BLaER1 treated with 17β-estradiol and CSF1 and Interleukin-3, amounts not matched to agents 10 nM and 100 nM (cell line): ENCODE measurements at regions not wholly inside any gene's neighbourhood (a gene's known extent, or its start where the extent isn't known, plus 50 kb on each side); places are given as distances from the start of the nearest gene placed in this dataset.

ENCODE experiments used
- H3K27ac ChIP-seq, 11 experiments: shearing (Covaris generic); formaldehyde crosslinking; 2 replicates each; pipeline ENCODE4 v1.8.1; 2022
- H3K27me3 ChIP-seq, 11 experiments: shearing (Covaris generic); formaldehyde crosslinking; 2 replicates each; pipeline ENCODE4 v1.8.1; 2022
- H3K36me3 ChIP-seq, 11 experiments: shearing (Covaris generic); formaldehyde crosslinking; 2 replicates each; pipeline ENCODE4 v1.8.1; 2022
- H3K4me1 ChIP-seq, 10 experiments: shearing (Covaris generic); formaldehyde crosslinking; 2 replicates each; pipeline ENCODE4 v1.8.1; 2022
- H3K4me2 ChIP-seq, 11 experiments: shearing (Covaris generic); formaldehyde crosslinking; 2 replicates each; pipeline ENCODE4 v1.8.1; 2022
- H3K4me3 ChIP-seq, 10 experiments: shearing (Covaris generic); formaldehyde crosslinking; 2 replicates each; pipeline ENCODE4 v1.8.1; 2022
- H3K9ac ChIP-seq, 11 experiments: shearing (Covaris generic); formaldehyde crosslinking; 2 replicates each; pipeline ENCODE4 v1.8.1; 2022
- H3K9me3 ChIP-seq, 11 experiments: shearing (Covaris generic); formaldehyde crosslinking; replicated peaks in 1 of 11; 2 replicates each; pipeline ENCODE4 v1.8.1; 2022
- H4K20me1 ChIP-seq, 11 experiments: shearing (Covaris generic); formaldehyde crosslinking; 2 replicates each; pipeline ENCODE4 v1.8.1; 2022
- Cebpa-rat ChIP-seq, 11 experiments: shearing (Covaris generic); IDR thresholded peaks; 2 replicates each; pipeline ENCODE4 v1.8.1; 2022

- peak overlapping the region in 4 of 11 experiments; percentile 48 to 81 (median 74); a peak in 7 of 22 replicates for H3K27ac ChIP-seq
- peaks cover 0 to 54% (median 0%) of the 10 kb centered on the region in 10 experiments; a peak in 6 of 20 replicates for H3K4me1 ChIP-seq
- H3K9me3 ChIP-seq, result peaks cover 0 to 6% (median 0%) of the 10 kb centered on the region in 11 experiments; a peak in 2 of 22 replicates
- no peaks in the 10 kb centered on the region for H3K27me3 ChIP-seq
- no peak for TF ChIP-seq Cebpa-rat (IDR thresholded peaks at IDR 0.05)
- peak overlapping the region in 2 of 11 experiments; percentile 40 to 48; a peak in 4 of 22 replicates for H3K9ac ChIP-seq
- H3K36me3 ChIP-seq, result no peaks in the 10 kb centered on the region
- H4K20me1 ChIP-seq, result no peaks in the 10 kb centered on the region
- H3K4me3 ChIP-seq, result no peak overlapping the region
- H3K4me2 ChIP-seq, result peak overlapping the region in 3 of 11 experiments; percentile 5 to 59 (median 57); a peak in 4 of 22 replicates
These were observed 152.0 kb downstream of the GASK1B start for GRCh38 chr4:158020734-158021346.

GRCh38 chr4:158020176-158020575 lies 152.6 kb downstream of the GASK1B start:
- Histone ChIP-seq H3K36me3 (no peaks in the 10 kb centered on the region), H3K9me3 (peaks cover 0 to 6% (median 0%) of the 10 kb centered on the region in 11 experiments; a peak in 1 of 22 replicates), H3K4me2 (peak overlapping the region in 3 of 11 experiments; percentile 5 to 59 (median 57); a peak in 4 of 22 replicates), H3K27ac (peak overlapping the region in 4 of 11 experiments; percentile 48 to 81 (median 74); a peak in 7 of 22 replicates), H3K4me3 (no peak overlapping the region), H3K4me1 (peaks cover 0 to 52% (median 0%) of the 10 kb centered on the region in 10 experiments; a peak in 6 of 20 replicates), H3K27me3 (no peaks in the 10 kb centered on the region), H4K20me1 (no peaks in the 10 kb centered on the region), H3K9ac (peak overlapping the region in 2 of 11 experiments; percentile 40 to 48; a peak in 5 of 22 replicates)
- TF ChIP-seq Cebpa-rat (IDR thresholded peaks at IDR 0.05), result no peak

DNA sequence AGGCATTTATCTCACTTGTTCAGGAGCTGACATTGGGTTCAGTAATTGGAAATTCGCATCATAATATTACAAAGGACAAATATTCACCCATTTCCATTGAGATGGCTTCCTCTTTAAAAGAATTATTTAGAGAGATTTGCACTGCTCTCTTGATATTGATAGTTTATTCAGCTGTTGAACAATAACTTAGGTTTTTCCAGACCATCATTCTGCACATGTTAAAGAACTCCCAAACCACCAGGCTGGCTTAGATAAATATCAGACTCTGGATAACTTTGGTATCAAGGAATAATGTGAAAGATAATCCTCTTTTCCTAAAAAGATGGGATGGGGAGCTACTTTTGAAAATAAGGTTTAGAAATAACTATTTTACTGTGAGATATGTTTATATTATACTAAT lies 154.0 kb downstream of the GASK1B start:
- Histone ChIP-seq H3K9me3 (peaks cover 0 to 6% (median 0%) of the 10 kb centered on the region in 11 experiments; a peak in 1 of 22 replicates), H3K4me3 (no peak overlapping the region), H4K20me1 (no peaks in the 10 kb centered on the region), H3K9ac (no peak overlapping the region), H3K4me1 (peaks cover 0 to 59% (median 0%) of the 10 kb centered on the region in 10 experiments; a peak in 6 of 20 replicates), H3K27ac (peak overlapping the region in 4 of 11 experiments; percentile 21 to 54 (median 49); a peak in 5 of 22 replicates), H3K27me3 (no peaks in the 10 kb centered on the region), H3K36me3 (no peaks in the 10 kb centered on the region), H3K4me2 (peak overlapping the region in 2 of 11 experiments; percentile 34 to 55; a peak in 4 of 22 replicates)
- no peak for TF ChIP-seq Cebpa-rat (IDR thresholded peaks at IDR 0.05)

DNA sequence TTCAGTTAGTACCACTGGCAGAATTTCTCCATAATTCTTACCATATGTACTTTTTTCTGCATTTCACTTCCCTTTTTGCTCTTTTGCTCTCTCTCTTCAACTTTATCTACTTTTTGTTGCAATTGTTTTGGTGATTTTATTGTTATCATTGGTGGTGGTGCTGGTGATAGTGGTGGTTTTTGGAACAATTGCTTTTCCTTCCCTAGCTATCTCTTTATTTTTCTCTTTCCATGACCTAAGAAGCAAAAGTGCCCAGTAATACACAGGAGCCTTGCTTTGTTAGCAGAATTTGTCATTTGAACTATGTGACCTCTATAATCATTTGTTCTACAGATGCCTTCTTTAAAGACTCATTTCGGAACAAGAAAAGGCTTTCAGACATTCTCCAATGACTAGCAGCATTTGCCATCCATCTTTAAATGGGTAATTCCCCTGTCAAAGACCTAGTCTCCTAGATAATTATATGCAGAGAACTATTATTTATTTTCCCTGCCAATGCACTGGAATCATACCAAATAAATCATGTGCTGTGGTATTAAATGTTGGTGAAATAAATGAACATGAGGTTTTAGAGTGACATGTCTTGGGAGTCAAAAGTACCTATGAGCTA lies 154.5 kb downstream of the GASK1B start:
- Histone ChIP-seq H3K9me3 (peaks cover 0 to 6% (median 0%) of the 10 kb centered on the region in 11 experiments; a peak in 1 of 22 replicates), H4K20me1 (no peaks in the 10 kb centered on the region), H3K36me3 (no peaks in the 10 kb centered on the region), H3K4me2 (peak overlapping the region in 2 of 11 experiments; percentile 34 to 55; a peak in 4 of 22 replicates), H3K4me1 (peaks cover 0 to 65% (median 0%) of the 10 kb centered on the region in 10 experiments; a peak in 6 of 20 replicates), H3K27me3 (no peaks in the 10 kb centered on the region), H3K4me3 (no peak overlapping the region), H3K27ac (peak overlapping the region in 5 of 11 experiments; percentile 15 to 54 (median 47); a peak in 6 of 22 replicates), H3K9ac (no peak overlapping the region)
- TF ChIP-seq Cebpa-rat (IDR thresholded peaks at IDR 0.05), result no peak

GRCh38 chr4:158016511-158016910 lies 156.3 kb downstream of the GASK1B start:
- Histone ChIP-seq H4K20me1 (no peaks in the 10 kb centered on the region), H3K4me3 (no peak overlapping the region), H3K9ac (no peak overlapping the region), H3K36me3 (no peaks in the 10 kb centered on the region), H3K9me3 (peaks cover 0 to 6% (median 0%) of the 10 kb centered on the region in 11 experiments; a peak in 1 of 22 replicates), H3K4me1 (peaks cover 0 to 80% (median 0%) of the 10 kb centered on the region in 10 experiments; a peak in 6 of 20 replicates), H3K4me2 (no peak overlapping the region), H3K27ac (peak overlapping the region in 1 of 11 experiments; percentile 45; a peak in 2 of 22 replicates), H3K27me3 (no peaks in the 10 kb centered on the region)
- TF ChIP-seq Cebpa-rat (IDR thresholded peaks at IDR 0.05), result no peak

DNA sequence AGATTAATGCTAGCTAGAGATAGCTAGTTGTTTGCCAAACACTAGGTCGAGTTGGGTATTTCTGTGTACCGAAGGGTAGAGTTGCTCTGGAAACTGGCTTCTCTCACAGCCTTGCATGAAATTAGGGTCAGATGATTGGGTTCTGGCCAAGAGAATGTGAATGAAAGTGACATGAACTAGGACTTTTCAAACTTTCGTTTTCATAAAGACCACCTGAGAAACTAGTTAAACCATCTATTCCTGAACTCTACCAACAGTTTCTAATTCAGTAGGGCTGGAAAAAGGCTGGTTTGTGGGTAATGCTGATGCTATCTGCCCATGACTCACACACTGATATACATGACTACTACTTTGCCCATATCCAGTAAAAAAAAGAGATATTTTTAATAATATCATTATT lies 157.6 kb downstream of the GASK1B start:
- Histone ChIP-seq H3K27ac (peak overlapping the region in 2 of 11 experiments; percentile 1 to 17; a peak in 1 of 22 replicates), H3K4me1 (peaks cover 0 to 69% (median 0%) of the 10 kb centered on the region in 10 experiments; a peak in 6 of 20 replicates), H4K20me1 (no peaks in the 10 kb centered on the region), H3K9ac (no peak overlapping the region), H3K27me3 (no peaks in the 10 kb centered on the region), H3K9me3 (peaks cover 0 to 6% (median 0%) of the 10 kb centered on the region in 11 experiments; a peak in 1 of 22 replicates), H3K36me3 (no peaks in the 10 kb centered on the region), H3K4me3 (no peak overlapping the region), H3K4me2 (peak overlapping the region in 2 of 11 experiments; percentile 27 to 33; a peak in 3 of 22 replicates)
- TF ChIP-seq Cebpa-rat (IDR thresholded peaks at IDR 0.05), result no peak

DNA sequence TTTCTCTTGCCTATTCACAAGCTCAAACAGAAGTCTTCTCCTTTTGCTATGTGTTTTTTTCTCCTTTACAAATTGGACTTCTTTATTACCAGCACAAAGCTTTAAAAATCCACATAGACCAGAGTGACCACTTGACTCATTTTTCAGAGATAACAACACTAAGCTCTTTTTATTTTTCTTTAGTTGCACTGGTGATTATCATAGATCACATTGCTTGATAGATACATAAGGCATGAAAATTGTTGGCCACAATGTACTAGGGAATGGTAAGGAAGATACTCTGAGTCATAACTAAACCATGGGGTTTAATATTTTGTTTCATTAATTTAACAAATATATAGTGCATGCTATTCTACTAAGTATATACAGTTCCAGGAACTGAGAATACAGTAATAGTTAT lies 159.0 kb downstream of the GASK1B start:
- H4K20me1 ChIP-seq, result no peaks in the 10 kb centered on the region
- H3K9ac ChIP-seq, result no peak overlapping the region
- TF ChIP-seq Cebpa-rat (IDR thresholded peaks at IDR 0.05), result no peak
- no peaks in the 10 kb centered on the region for H3K36me3 ChIP-seq
- H3K9me3 ChIP-seq, result peaks cover 0 to 17% (median 0%) of the 10 kb centered on the region in 11 experiments; a peak in 4 of 22 replicates
- no peaks in the 10 kb centered on the region for H3K27me3 ChIP-seq
- H3K27ac ChIP-seq, result peak overlapping the region in 4 of 11 experiments; percentile 3 to 48 (median 38); a peak in 8 of 22 replicates
- peak overlapping the region in 3 of 11 experiments; percentile 26 to 50 (median 42); a peak in 4 of 22 replicates for H3K4me2 ChIP-seq
- H3K4me3 ChIP-seq, result no peak overlapping the region
- H3K4me1 ChIP-seq, result peaks cover 0 to 65% (median under 1%) of the 10 kb centered on the region in 10 experiments; a peak in 9 of 20 replicates

- H3K27ac ChIP-seq, result peak overlapping the region in 3 of 11 experiments; percentile 91 to 94 (median 92); a peak in 4 of 22 replicates
- H3K27me3 ChIP-seq, result no peaks in the 10 kb centered on the region
- peaks cover 0 to 76% (median 17%) of the 10 kb centered on the region in 10 experiments; a peak in 11 of 20 replicates for H3K4me1 ChIP-seq
- H3K4me3 ChIP-seq, result no peak overlapping the region
- H3K9me3 ChIP-seq, result peaks cover 0 to 10% (median 0%) of the 10 kb centered on the region in 11 experiments; a peak in 4 of 22 replicates
- H3K9ac ChIP-seq, result no peak overlapping the region
- no peak for TF ChIP-seq Cebpa-rat (IDR thresholded peaks at IDR 0.05)
- H4K20me1 ChIP-seq, result no peaks in the 10 kb centered on the region
- no peaks in the 10 kb centered on the region for H3K36me3 ChIP-seq
- no peak overlapping the region for H3K4me2 ChIP-seq
These were observed 162.5 kb downstream of the GASK1B start for GRCh38 chr4:158010361-158010760.
